Mucosa of stomach (tissue), 1 donor: ENCODE measurements at regions not wholly inside any gene's neighbourhood (a gene's known extent, or its start where the extent isn't known, plus 50 kb on each side); places are given as distances from the start of the nearest gene placed in this dataset.
"Not testable (repeated sequence)": the region's sequence is repeated elsewhere in the genome, so short reads cannot be mapped to it uniquely, and the experiment has no call there.

Source experiments
- H3K27me3 ChIP-seq: one replicate; pipeline ENCODE4 v1.7.0; 2013; ENCODE audit warnings: mild to moderate bottlenecking, low read length; ENCODE audit not compliant: control insufficient read depth, insufficient read depth
- H3K36me3 ChIP-seq: one replicate; pipeline ENCODE4 v1.7.0; 2013; ENCODE audit warnings: low read length; ENCODE audit not compliant: control insufficient read depth, insufficient read depth
- H3K4me1 ChIP-seq: one replicate; pipeline ENCODE4 v1.7.0; 2013; ENCODE audit warnings: mild to moderate bottlenecking, low read length; ENCODE audit not compliant: control insufficient read depth, insufficient read depth
- H3K4me3 ChIP-seq: one replicate; pipeline ENCODE4 v1.7.0; 2013; ENCODE audit warnings: low read length
- H3K9ac ChIP-seq: one replicate; pipeline ENCODE4 v1.7.0; 2013; ENCODE audit warnings: mild to moderate bottlenecking, low read length, moderate library complexity
- H3K9me3 ChIP-seq: one replicate; pipeline ENCODE4 v1.7.0; 2013; ENCODE audit warnings: mild to moderate bottlenecking, low read length, moderate library complexity; ENCODE audit not compliant: control insufficient read depth
- donor health status: Pancreatic carcinoma.

GRCh38 chr6:12528581-12529363 is 187.8 kb upstream of the PHACTR1 start:
- Histone ChIP-seq H3K9me3 (no peaks in the 10 kb centered on the region), H3K36me3 (no peaks in the 10 kb centered on the region), H3K9ac (no peak overlapping the region), H3K4me1 (no peaks in the 10 kb centered on the region), H3K27me3 (no peaks in the 10 kb centered on the region), H3K4me3 (no peak overlapping the region)

DNA sequence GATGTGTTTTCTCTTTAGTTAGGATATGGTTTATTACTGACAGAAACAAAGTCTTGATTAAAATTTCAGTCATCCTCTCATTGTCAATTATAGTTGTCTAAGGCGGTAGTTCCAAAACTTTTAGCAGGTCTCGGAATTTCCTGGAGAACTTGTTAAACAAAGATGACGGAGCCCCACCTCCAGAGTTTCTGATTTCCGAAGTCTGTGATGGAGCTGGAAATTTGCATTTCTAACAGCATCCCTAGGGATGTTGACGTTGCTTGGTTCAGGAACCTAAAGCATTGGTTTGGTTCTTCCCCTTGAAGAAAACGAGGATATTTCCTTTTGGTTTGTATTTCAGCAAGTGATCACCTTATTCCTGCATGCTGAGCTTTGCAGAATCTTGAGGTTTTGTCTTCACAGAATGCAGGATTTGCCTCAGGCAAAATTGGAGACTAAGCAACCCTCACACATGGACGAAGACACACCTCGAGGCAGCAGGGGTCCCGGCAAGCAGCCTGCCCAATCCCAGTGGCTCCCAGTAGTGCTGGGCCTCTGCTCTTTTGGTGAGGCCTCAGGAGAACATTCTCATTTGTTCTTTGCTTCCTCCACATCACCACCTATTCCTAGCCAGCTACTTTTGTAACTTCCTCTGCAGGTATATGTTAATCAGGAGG is 187.1 kb upstream of the PHACTR1 start:
- H3K4me1 ChIP-seq = no peaks in the 10 kb centered on the region
- no peak overlapping the region for H3K9ac ChIP-seq
- H3K36me3 ChIP-seq = no peaks in the 10 kb centered on the region
- H3K4me3 ChIP-seq = no peak overlapping the region
- H3K27me3 ChIP-seq = no peaks in the 10 kb centered on the region
- no peaks in the 10 kb centered on the region for H3K9me3 ChIP-seq

GRCh38 chr6:12530345-12530744 is 186.2 kb upstream of the PHACTR1 start:
- no peaks in the 10 kb centered on the region for H3K9me3 ChIP-seq
- no peaks in the 10 kb centered on the region for H3K36me3 ChIP-seq
- no peak overlapping the region for H3K4me3 ChIP-seq
- no peaks in the 10 kb centered on the region for H3K27me3 ChIP-seq
- H3K9ac ChIP-seq = no peak overlapping the region
- no peaks in the 10 kb centered on the region for H3K4me1 ChIP-seq

- Histone ChIP-seq H3K4me1 (peaks cover 9% of the 10 kb centered on the region), H3K36me3 (no peaks in the 10 kb centered on the region), H3K27me3 (no peaks in the 10 kb centered on the region), H3K9ac (no peak overlapping the region), H3K9me3 (no peaks in the 10 kb centered on the region), H3K4me3 (no peak overlapping the region)
Observed at GRCh38 chr6:12533586-12533985, 183.0 kb upstream of the PHACTR1 start.

GRCh38 chr6:12534069-12534853 is 182.3 kb upstream of the PHACTR1 start:
- H3K4me1 ChIP-seq = peaks cover 16% of the 10 kb centered on the region
- no peaks in the 10 kb centered on the region for H3K9me3 ChIP-seq
- no peak overlapping the region for H3K9ac ChIP-seq
- H3K4me3 ChIP-seq = no peak overlapping the region
- H3K27me3 ChIP-seq = no peaks in the 10 kb centered on the region
- H3K36me3 ChIP-seq = no peaks in the 10 kb centered on the region

- H3K4me1 ChIP-seq = peaks cover 17% of the 10 kb centered on the region
- H3K9ac ChIP-seq = no peak overlapping the region
- no peaks in the 10 kb centered on the region for H3K9me3 ChIP-seq
- H3K36me3 ChIP-seq = no peaks in the 10 kb centered on the region
- no peak overlapping the region for H3K4me3 ChIP-seq
- no peaks in the 10 kb centered on the region for H3K27me3 ChIP-seq
Observed at GRCh38 chr6:12535586-12536314, 180.8 kb upstream of the PHACTR1 start.

GRCh38 chr6:12536416-12536815 is 180.2 kb upstream of the PHACTR1 start:
- H3K27me3 ChIP-seq = no peaks in the 10 kb centered on the region
- H3K9me3 ChIP-seq = no peaks in the 10 kb centered on the region
- peaks cover 17% of the 10 kb centered on the region for H3K4me1 ChIP-seq
- H3K4me3 ChIP-seq = no peak overlapping the region
- no peaks in the 10 kb centered on the region for H3K36me3 ChIP-seq
- H3K9ac ChIP-seq = no peak overlapping the region

DNA sequence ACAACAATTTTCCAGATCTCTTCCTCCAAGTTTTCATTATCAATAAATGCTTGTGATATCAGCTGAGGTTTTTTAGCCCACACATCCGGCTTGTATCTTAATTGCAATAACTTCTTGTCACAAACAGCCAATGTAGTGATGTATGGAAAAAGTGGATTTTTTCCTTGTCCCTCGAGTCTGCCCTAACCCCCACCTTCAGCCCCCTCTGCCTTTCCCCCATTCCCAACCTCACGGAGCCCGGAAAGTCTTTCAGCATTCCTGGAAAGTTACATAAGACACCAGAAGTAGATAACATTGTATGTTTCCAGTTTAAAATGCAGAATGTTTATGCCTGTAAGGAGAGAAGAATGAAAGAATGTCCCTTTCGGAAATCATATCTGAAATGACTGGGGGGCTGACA is 179.2 kb upstream of the PHACTR1 start:
- no peaks in the 10 kb centered on the region for H3K9me3 ChIP-seq
- no peaks in the 10 kb centered on the region for H3K27me3 ChIP-seq
- H3K36me3 ChIP-seq = no peaks in the 10 kb centered on the region
- H3K4me3 ChIP-seq = no peak overlapping the region
- H3K9ac ChIP-seq = no peak overlapping the region
- H3K4me1 ChIP-seq = peaks cover 17% of the 10 kb centered on the region

DNA sequence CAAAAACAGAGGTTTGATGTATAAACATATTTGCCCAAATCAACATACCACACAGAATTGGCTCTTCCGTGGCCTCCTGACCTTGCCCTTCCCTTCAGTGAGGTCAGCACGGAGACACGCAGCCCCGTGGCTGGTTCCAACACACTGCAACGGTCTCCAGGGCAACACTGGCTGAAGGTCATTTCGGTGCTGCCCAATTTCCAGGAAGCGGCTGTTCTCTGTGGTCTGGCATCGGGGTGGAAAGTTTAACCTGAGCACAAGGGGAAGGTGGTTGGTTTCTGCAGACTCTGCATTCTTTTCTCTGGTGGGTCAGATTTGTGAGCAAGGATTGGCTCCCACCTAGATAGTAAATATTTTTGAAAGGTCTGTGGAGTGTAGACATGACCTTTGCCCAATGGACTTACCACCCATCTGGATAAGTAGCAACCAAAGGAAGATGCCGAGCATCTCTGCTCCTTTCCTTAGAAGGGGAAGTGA is 177.6 kb upstream of the PHACTR1 start:
- no peak overlapping the region for H3K9ac ChIP-seq
- H3K36me3 ChIP-seq = no peaks in the 10 kb centered on the region
- no peaks in the 10 kb centered on the region for H3K27me3 ChIP-seq
- H3K4me3 ChIP-seq = no peak overlapping the region
- H3K9me3 ChIP-seq = no peaks in the 10 kb centered on the region
- H3K4me1 ChIP-seq = peaks cover 17% of the 10 kb centered on the region

DNA sequence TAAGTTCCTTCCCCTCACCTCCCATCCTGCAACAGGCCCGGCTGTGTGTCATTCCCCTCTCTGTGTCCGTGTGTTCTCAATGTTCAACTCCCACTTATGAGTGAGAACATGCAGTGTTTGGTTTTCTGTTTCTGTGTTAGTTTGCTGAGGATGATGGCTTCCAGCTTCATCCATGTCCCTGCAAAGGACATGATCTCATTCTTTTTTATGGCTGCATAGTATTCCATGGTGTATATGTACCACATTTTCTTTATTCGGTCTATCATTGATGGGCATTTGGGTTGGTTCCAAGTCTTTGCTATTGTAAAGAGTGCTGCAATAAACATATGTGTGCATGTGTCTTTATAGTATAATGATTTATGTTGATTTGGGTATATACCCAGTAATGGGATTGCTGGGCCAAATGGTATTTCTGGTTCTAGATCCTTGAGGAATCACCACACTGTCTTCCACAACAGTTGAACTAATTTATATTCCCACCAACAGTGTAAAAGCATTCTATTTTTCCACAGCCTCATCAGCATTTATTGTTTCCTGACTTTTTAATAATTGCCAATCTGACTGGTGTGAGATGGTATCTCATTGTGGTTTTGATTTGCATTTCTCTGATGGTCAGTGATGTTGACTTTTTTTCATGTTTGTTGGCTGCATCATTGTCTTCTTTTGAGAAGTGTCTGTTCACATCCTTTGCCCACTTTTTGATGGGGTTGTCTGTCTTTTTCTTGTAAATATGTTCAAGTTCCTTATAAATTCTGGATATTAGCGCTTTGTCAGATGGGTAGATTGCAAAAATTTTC is 174.1 kb upstream of the PHACTR1 start:
- peaks cover 18% of the 10 kb centered on the region for H3K4me1 ChIP-seq
- H3K4me3 ChIP-seq, H3K36me3 ChIP-seq, H3K9ac ChIP-seq, H3K9me3 ChIP-seq, H3K27me3 ChIP-seq: not testable (repeated sequence)

DNA sequence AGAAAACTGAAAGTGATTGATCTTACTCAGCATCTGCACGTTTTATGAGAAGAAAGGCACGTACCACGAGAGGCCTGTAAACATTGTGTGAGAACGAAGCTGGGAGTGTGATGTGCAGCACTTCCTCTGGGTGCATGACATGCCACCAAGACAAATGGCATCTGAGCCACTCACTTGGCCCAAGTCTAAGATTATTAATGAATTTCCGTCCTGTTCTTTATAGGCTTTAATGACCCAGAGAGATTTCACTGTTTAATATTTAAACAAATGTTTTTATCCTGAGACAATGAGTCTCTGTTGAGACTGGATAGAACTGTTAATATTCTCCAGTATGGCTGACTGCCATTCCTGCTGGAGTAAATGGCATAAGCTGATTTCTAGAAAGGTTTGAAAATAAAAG is 172.6 kb upstream of the PHACTR1 start:
- peaks cover 11% of the 10 kb centered on the region for H3K4me1 ChIP-seq
- H3K27me3 ChIP-seq = peaks cover 4% of the 10 kb centered on the region
- no peak overlapping the region for H3K9ac ChIP-seq
- no peak overlapping the region for H3K4me3 ChIP-seq
- H3K36me3 ChIP-seq = no peaks in the 10 kb centered on the region
- no peaks in the 10 kb centered on the region for H3K9me3 ChIP-seq
